ENCODE measurements at regions not wholly inside any gene's neighbourhood (a gene's known extent, or its start where the extent isn't known, plus 50 kb on each side); places are given as distances from the start of the nearest gene placed in this dataset.

DNA sequence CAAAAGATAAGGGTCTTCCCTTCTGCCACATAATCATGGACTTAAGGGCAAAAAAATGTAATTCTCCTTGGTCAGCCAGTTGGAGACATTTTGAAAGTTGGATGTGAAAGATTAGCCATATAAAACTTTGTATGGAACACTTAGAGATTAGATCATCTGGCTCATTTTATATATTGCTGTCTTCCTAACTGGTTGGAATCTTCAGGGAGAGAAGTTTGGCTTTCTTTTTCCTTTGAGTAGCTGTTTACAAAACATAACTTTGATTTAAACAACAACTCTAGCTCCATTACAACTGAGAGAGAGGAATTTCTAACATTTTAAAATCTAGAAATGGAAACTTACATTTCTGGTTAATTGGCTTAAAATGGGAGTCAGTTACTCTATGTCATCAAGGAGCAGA, 132.7 kb downstream of the RDH14 start:
- DNase-seq (ENCODE audit: low read depth in 2 of 3, low spot score in 2 of 3): no peak

DNA sequence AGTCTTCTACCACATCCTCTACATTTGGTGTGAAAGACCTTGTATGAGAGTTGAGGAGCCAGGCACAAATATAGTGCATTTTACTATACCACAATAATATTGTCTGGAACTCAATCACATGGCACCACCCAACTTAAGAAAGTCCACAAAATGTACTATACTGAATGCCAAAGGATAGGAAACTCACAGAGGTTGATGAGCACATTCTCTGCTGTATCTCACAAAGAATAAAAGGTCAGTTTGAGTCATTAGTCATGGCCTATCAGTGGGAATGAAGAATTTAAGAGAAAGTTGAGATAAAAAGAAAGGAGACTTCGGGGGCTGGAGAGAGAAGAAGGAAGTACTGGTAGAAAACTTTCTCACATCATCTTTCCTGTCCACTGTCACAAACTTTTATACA, 134.3 kb downstream of the RDH14 start:
- DNase-seq (ENCODE audit: low read depth in 2 of 3, low spot score in 2 of 3): no peak

DNA sequence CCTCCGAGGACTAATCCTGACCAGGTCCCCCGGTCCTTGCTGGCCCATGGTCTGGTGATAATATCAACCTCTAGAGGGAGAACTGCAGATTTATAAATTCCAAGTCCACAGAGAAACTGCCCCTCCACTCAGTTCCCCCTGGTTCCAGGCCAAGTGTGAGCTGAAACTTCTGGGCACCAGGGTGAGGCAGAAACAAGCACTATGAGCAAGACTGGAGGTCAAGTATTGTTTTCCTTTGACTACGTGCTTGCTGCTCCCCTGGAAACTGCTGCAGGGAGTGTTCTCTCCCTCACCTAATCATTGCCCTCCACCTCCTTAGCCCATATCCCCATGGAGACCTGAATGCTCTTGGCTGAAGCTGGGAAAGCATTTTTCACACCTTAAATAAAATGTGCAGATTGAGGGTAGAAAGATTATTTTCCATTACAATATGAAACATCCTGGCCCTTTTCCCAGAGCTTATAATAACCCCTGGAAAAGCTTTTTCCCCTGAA, 135.2 kb downstream of the RDH14 start:
- no peak for DNase-seq (ENCODE audit: low read depth in 2 of 3, low spot score in 2 of 3)

DNA sequence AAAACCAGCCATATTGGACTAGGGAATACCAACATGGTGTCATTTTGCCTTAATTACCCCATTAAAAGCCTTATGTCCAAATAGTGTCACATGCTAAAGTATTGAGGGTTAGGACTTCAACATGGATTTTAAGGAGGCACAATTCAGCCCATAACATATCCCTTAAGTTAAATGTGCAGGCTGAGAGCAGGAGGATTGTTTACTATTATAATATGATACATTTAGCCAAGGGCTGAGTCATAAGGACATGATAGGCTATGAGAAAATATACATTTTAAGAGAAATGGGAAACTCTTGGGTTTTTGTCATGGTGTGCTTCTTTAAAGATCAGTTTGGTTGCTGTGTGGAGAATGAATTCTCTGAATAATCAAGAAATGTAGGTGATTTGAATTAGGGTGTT, 136.8 kb downstream of the RDH14 start:
- no peak for DNase-seq (ENCODE audit: low read depth in 2 of 3, low spot score in 2 of 3)

DNA sequence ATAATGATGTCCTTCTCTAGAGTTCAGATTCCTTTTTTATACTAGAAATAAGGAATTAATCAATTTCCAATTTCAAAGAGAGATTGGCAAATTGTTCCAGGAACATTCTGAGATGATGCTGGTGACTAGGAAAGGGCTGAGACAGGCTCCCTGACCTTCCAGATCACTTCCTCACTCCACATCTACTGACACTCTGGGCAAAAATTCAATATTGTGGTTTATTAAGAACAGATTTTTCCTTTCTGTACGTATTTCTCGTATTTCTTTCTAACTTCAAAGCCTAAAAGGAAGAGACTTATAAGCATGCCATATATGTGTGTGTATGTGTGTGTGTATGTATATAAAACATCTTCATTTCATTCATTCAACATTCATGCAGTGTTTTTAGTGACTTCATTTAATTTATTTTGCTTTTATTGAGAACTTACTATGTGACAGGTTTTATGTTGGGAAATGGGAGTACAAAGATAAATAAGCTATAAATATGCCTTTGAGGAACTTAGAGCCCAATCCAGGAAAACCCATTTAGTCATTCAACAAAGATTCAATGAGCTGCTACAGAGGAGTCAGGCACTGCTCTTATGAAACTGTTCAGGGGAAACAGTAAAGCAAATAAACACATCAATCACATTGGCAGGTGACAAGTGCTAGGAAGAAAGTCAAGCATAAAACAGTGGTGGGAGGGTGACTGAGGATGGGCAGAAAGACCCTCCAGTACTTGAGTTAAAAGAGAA, 137.9 kb downstream of the RDH14 start:
- no peak for DNase-seq (ENCODE audit: low read depth in 2 of 3, low spot score in 2 of 3)

DNA sequence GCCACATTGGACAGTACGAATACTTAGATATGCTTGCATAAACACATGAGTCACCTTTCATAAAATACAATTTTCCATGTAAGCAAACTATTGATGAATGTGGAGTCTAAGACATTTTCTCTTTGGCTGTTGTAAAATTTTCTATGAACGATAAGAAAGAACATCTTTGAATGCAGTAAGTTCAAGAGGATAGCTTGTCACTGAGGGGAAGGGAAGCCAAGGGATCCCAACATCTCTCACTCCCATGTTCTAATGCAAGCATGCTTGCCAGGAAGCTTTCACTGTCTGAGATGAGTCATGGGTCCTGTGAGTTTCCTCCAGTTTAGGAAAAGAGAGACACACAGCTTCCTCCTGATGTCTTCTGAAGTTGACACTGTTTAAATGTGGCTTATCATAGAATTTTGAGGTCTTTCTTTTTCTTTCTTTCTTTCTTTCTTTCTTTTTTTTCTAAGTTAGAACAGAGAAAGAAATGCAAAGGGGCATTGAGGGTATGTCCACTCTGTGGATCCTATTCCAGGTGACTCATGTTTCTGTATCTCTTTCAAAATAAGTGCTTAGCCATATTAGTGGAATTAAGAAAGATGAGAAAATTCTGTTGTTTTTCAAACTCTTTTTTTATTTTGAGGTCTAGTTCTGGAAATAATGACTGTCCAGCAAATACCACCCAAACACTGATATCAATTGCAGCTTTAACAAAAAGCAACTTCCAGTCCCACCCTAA, 146.6 kb downstream of the RDH14 start:
- DNase-seq (ENCODE audit: low read depth in 2 of 3, low spot score in 2 of 3): no peak

DNA sequence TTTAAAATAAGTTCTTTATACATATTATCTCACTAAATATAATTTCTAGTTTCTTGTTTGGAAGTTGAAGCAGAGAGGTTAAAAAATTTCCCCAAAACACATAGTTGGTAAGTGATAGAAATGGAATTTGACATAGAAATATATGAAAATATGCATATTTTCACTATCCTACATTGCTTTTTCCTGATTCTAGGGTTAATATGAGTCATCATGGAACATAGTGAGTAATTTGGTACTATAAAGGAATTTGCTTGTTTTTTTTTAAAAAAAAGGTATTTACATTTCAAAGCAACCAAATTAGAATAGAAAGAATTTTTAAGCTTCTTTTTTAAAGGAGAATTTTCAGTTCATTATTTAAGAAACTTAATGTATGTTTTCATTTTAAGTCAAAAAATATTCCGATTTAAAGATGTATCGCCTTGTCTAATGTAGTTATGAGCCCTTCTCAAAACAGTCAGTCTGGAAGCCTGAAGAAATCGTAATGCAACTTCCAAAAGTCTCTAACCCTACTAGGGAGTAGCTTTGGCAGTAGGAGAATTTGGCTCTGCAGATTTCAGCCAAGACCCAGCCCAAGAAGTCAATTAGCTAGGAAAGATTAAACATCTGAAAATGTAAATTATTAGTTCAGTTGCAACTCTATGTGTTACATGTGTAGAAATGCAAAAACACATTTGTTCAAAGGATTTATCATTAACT, 147.3 kb downstream of the RDH14 start:
- DNase-seq (ENCODE audit: low read depth in 2 of 3, low spot score in 2 of 3): no peak

DNA sequence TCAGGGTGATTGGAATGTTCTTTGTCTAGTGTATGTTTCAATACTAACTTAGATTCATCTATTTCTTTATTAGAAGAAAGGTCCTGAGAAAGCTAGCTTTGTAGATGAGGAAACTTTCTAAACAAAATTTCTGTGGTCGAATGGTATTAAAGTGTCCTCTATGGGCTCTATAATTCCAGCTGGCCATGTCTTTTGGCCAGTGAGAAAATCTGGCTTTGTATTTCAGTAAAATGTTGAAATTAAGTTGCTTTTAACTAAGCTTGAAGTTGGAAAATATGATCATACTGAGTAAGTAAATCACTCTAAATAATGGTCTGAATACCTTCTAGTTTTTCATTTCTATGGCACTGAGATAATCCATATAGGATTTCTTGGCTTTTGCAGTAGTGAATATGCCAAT, 148.8 kb downstream of the RDH14 start:
- DNase-seq (ENCODE audit: low read depth in 2 of 3, low spot score in 2 of 3): no peak

DNA sequence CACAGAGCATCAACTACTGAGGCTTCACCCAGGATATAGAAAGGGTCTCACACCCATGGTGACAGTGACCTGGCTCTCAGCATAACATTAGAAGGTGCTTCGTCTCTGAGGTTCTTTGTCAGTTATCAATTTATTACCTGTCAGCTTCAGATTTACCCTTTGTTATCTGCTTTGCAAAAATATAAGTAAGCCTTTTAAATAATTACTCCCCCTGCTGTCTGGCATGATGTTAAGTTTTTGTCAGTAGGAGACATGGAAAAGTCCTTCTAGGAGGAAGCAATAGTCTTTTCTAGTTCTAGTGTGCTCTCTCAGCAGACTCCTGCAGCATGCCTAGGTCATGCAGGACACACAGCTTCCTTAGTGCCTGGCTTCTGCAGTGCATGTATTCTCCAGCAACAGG, 149.9 kb downstream of the RDH14 start:
- DNase-seq (ENCODE audit: low read depth in 2 of 3, low spot score in 2 of 3): no peak

DNA sequence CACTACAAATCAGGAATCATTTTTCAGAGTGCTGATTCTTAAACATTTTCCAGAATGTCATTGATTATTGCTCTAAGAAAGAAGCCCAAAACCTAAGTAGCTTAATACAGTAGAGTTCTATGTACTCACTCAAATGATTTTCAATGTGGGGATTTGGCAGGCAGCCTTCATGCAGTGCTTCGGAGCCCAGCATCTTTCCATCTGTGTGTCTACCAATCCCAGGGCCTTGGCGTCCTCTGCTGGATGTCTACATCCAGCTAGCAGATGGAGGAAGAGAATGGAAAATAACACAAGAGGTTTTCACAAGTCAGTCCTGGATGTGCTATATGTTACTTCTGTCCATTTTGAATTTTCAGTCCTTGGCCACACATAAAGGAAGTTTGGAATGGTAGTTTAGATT, 151.8 kb downstream of the RDH14 start:
- no peak for DNase-seq (ENCODE audit: low read depth in 2 of 3, low spot score in 2 of 3)

DNA sequence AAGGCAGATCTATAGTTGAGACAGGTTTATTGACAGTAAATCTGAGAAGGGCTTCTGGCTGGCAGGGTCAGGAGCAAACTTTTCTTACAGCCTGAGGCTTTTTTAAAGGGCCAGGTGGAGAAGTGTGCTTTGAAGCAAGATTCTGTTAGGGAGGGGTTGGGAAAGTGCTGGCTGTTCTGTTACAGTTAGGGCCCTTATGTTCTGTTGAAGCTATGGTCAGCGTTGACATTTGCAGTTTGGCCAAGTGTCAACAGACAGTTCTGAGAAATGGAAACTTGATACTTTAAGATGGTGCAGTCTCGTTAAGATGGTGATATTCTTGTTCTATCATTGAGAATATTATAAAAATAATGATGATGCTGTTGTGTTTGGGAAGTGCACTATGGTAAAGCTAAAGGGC, 154.2 kb downstream of the RDH14 start:
- no peak for DNase-seq (ENCODE audit: low read depth in 2 of 3, low spot score in 2 of 3)

DNA sequence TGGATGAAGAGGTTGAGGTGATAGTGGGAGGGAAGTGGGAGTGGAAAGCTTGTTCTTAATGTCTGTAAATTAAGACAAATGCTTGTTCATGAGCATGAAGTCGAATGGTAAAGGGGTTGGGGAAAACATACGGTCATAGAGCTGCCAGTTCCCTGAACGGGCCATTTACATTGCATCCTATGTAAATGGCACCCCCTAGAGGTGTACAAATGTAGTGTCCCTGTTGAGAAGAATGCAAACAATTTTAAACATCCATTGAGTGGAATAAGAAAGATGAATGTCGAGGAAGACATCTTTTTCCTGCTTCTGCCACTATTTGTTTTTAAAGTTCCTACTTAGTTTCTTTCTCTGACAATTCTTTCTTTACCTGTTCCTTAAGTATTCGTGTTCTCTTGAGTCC, 155.7 kb downstream of the RDH14 start:
- no peak for DNase-seq (ENCODE audit: low read depth in 2 of 3, low spot score in 2 of 3)

DNA sequence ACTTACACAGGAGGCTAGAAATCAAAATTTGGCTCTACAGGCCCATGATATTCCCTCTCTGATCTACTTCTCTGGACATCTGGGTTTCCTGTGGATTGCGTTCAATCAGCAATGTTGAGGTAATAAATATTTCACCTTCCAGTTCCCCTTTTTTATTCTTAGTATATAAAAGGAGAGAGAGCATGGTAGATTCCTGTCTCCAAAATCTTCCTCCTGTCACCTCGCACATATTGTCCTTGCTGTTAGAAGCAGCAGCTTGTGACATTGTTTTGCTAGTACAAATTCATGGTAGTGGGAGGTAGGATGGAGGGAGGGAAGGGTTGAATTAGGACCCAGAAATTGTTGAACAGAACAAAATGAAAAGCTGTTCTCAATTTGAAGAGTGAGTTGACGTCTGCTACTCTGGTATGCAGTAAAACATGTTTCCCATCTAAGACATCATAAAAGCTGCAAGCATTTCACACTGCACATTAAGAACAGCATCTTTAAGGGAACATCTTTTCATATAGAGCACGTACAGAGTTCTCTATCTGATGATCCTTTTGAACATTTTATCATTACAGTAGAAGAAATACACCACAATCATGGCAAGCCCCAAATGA, 156.4 kb downstream of the RDH14 start:
- no peak for DNase-seq (ENCODE audit: low read depth in 2 of 3, low spot score in 2 of 3)

DNA sequence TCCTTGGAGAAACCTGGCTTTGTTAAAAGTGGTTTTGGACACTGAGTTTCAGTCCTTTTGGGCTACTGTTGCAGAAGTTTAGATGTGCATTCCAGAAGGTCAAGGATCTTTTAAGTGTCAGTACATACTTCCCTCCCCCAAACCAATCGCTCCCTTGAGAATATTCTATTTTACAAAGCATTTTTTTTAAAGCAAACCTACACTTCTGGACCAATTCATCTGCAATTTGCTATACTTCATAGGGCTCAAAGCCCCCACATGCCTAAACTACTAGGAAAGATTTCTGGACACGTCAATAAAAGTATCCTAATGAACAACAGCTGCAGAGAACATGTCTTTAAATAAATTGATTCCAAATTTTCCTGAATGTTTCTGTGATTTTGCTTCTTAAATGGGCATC, 157.6 kb downstream of the RDH14 start:
- no peak for DNase-seq (ENCODE audit: low read depth in 2 of 3, low spot score in 2 of 3)

DNA sequence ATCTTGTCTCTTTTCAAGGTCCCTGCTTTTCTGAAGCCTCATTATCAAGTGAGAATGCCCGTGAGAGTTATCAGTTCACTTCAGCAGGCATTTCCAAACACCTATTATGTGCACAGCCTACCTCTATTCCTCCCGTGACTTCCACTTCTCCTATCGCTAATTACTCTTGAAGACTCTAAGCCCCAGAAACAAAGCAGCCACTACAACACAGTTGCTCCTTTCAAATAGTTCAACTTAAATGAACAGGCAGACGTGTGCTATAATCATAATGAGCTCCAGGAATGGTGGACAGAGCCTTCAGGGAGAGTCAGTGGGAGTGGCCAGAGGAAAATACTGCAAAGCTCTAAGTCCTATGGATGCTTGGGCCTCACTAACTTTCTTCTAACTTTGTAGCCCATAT, 159.0 kb downstream of the RDH14 start:
- no peak for DNase-seq (ENCODE audit: low read depth in 2 of 3, low spot score in 2 of 3)

DNA sequence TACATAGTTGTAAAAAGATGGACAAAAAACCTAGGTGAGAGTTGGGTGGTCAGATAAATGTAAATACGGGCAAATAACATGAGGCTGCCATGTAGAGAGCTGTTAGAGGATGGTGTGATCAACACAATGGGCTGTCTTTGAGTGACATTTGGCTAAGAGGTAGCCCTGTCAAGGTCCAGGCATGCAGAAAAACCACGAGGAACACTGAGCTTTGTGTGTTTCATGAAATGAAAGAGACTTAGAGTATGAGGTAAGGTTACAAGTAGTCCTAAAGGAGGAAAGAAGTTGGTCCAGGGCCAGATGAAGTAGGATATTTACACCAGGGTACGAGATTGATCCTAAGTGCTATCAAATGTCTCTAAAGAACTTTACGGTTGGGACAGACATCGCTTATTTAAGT, 160.9 kb downstream of the RDH14 start:
- DNase-seq (ENCODE audit: low read depth in 2 of 3, low spot score in 2 of 3): no peak

DNA sequence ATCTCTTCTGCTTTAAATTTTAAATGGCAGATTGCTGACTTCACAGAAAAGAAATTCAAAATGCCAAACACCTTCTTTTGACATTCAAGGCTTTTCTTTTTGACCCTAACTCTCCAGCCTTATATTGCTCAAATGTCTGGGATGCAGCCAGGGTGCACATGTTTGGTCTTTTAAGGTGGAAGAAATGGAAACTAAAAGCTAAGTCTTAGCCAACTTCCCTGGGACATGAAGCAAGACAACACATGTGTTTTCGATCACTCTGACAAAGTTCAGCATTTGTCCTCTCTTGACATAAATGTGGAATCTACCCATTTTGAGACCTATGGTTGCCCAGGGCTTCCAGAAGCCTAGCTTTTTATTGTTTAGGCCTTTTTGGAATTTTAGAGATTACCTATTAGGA, 161.6 kb downstream of the RDH14 start:
- DNase-seq (ENCODE audit: low read depth in 2 of 3, low spot score in 2 of 3): no peak

DNA sequence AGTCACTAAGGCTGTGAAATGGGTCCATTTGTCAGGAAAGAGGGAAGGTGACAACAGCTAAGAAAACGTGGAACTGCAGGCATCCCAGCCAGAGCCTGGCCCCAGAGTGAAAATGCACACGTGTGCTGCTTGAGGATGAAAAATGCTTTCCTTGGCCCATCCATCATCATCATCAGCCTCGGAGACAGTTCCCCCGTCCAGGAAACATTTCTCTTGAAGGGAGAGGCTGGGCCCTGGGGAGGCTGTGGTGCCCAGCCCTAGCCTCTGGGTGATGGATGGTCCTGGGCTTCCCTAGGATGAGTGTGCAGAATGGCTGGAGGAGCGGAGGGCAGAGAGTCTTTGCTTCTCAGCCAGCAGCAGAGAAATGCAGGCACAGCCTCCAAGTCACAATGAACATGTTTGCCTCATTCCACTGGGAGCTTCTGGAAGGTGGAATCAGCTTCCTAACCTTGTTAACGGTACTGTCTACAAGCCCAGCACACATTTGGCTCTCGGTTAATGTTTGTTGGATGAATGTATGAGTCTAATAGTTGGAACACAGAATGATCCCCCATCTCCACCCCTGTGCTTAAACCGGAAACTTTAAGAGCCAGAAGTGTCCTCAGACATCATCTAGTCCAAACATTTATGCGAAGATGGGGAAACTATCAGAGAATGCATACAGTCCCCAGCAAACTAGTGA, 164.0 kb downstream of the RDH14 start:
- DNase-seq (ENCODE audit: low read depth in 2 of 3, low spot score in 2 of 3): no peak

DNA sequence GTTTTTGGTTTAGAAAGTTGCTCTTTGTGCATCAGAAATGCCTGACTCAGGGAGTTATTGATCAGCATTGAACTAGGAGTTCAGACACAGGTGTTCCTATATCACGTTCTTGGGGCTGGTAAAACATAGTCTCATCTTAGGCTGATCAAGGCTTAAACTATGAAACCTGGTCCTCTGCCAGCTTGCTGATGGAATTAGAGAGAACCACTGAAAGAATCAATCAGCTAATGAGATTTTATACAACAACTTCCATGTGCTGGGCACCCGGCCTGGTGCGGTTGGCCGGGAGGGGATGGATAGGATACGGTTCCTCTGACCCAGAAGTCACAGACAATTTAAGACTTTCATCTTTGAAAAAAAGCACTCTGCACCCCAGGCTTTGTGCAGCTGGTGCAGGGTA, 164.9 kb downstream of the RDH14 start:
- DNase-seq (ENCODE audit: low read depth in 2 of 3, low spot score in 2 of 3): no peak

DNA sequence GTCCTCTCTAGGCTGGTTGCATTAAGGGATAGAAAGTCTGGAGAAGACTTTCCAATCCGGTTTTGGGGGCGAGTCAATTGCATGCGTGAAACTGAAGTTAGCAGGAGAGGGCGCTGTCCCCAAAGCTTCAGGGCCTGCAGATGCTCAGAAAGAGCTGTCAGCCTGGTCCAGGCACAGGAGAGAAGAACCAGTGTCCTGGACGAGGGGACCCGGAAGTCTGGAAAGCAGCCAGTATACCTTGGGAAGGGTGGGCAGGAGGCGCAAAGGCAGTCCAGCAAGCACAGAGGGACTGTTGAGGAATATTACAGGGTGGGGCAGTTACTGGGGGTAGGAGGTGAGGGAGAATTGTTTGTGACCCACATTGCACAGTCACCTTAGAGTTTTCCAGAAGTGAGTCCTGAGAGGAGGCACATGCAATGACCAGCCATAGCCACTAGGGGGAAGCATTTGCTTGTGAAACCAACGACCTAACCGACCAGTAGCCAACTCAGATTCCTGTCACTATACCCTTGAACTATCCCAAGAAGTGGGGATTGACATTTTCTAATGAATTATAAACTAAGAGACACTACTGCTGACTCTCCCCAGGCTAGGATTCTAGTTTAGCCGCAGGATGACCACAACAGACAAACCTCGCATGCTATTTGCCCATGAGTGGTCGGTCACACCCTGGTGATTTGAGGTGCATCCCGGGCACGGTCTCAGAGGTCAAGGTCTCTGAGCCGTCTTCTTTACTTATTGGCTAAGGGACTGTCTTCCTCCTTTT, 172.8 kb downstream of the RDH14 start:
- peak; percentile 1 to 32 (median 12) for DNase-seq (ENCODE audit: low read depth in 2 of 3, low spot score in 2 of 3)

Measured in activated CD8-positive, alpha-beta memory T cell treated with anti-CD3 and anti-CD28 coated beads for 48 hours (primary cell).